ENCODE measurements at regions not wholly inside any gene's neighbourhood (a gene's known extent, or its start where the extent isn't known, plus 50 kb on each side); places are given as distances from the start of the nearest gene placed in this dataset.

DNA sequence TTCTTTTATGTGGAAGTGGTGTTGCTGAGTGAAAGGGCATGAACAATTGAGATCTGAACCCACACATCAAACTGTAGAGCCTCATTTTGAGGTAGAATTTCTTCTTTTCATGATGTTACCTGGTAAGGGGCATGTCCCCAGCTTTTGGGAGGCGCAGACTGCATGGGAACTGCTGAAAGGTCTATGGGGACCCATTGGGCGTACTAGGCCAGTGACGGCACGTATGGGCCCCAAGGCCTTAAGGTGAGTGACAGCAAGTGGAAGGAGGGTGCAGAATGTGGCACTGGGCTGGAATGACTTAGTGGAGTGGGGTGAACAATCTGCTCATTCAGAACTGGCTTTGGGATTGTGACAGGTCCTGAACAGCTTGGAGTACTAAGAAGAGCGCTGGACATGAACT lies 123.6 kb upstream of the RGMA start:
- H3K27ac ChIP-seq (ENCODE audit: low read depth, low read length): no peak overlapping the region
- no peak overlapping the region for H3K18ac ChIP-seq (ENCODE audit: low read length)
- no CpG with 5 or more reads among the region's 5 CpGs for WGBS (ENCODE audit: extremely low coverage, insufficient coverage, low lambda C conversion rate)
- no peak for DNase-seq
- no peaks in the 10 kb centered on the region for H3K79me2 ChIP-seq (ENCODE audit: control insufficient read depth, insufficient read depth, low read length)
- H3K4ac ChIP-seq (ENCODE audit: low read depth, low read length): no peak overlapping the region
- no peak overlapping the region for H4K5ac ChIP-seq (ENCODE audit: low read length)
- H3K9ac ChIP-seq (ENCODE audit: low read length): no peak overlapping the region
- H2BK5ac ChIP-seq (ENCODE audit: low read length): no peak overlapping the region
- no peaks in the 10 kb centered on the region for H3K27me3 ChIP-seq (ENCODE audit: insufficient read depth, low read length, poor library complexity)
- H3K4me1 ChIP-seq (ENCODE audit: control insufficient read depth, low read depth, low read length): peaks cover 3% of the 10 kb centered on the region
- H2BK15ac ChIP-seq (replicated peaks; ENCODE audit: low read depth): no peak overlapping the region
- no peak overlapping the region for H4K8ac ChIP-seq (ENCODE audit: low read depth, low read length)
- no peak overlapping the region for H2BK120ac ChIP-seq (ENCODE audit: low read depth, low read length)
- H3K23ac ChIP-seq (ENCODE audit: low read length): no peak overlapping the region
- no peak overlapping the region for H3K4me3 ChIP-seq (ENCODE audit: low read length)
- H3K79me1 ChIP-seq (ENCODE audit: low read length): no peaks in the 10 kb centered on the region
- H3K36me3 ChIP-seq (ENCODE audit: control insufficient read depth, insufficient read depth, low read length): no peaks in the 10 kb centered on the region
- no peak overlapping the region for H2AK5ac ChIP-seq (ENCODE audit: low read length)
- no peak overlapping the region for H3K56ac ChIP-seq (ENCODE audit: low read length)
- no peak overlapping the region for H3K4me2 ChIP-seq (ENCODE audit: low read length)

DNA sequence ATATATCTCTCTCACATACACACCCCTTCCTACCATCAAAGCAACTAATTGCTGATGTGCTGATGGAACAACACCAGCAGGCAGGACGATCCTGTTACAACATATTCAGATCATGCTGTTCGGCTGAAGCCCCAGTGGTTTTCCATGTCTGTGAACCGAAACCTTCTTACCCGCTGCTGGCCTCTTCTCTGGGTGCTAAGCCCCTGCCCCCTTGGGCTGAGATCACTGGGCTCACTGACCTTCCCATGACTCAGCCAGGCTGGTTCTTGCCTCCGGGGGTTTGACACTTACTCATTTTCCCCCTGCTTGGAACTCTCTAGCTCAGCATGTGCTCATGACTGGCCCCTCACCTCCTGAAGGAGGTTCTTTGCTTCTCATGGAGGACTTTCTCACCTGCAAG lies 122.0 kb upstream of the RGMA start:
- no peaks in the 10 kb centered on the region for H3K27me3 ChIP-seq (ENCODE audit: insufficient read depth, low read length, poor library complexity)
- peak; percentile 90 for DNase-seq
- H3K18ac ChIP-seq (ENCODE audit: low read length): no peak overlapping the region
- WGBS (ENCODE audit: extremely low coverage, insufficient coverage, low lambda C conversion rate): no CpG with 5 or more reads among the region's 5 CpGs
- H3K4me2 ChIP-seq (ENCODE audit: low read length): no peak overlapping the region
- H3K9ac ChIP-seq (ENCODE audit: low read length): no peak overlapping the region
- no peak overlapping the region for H2BK15ac ChIP-seq (replicated peaks; ENCODE audit: low read depth)
- no peak overlapping the region for H2BK5ac ChIP-seq (ENCODE audit: low read length)
- no peak overlapping the region for H3K56ac ChIP-seq (ENCODE audit: low read length)
- no peak overlapping the region for H2BK120ac ChIP-seq (ENCODE audit: low read depth, low read length)
- H2AK5ac ChIP-seq (ENCODE audit: low read length): no peak overlapping the region
- H3K4ac ChIP-seq (ENCODE audit: low read depth, low read length): no peak overlapping the region
- no peak overlapping the region for H3K27ac ChIP-seq (ENCODE audit: low read depth, low read length)
- H3K4me1 ChIP-seq (ENCODE audit: control insufficient read depth, low read depth, low read length): peaks cover 3% of the 10 kb centered on the region
- H3K79me1 ChIP-seq (ENCODE audit: low read length): no peaks in the 10 kb centered on the region
- no peak overlapping the region for H3K23ac ChIP-seq (ENCODE audit: low read length)
- H3K79me2 ChIP-seq (ENCODE audit: control insufficient read depth, insufficient read depth, low read length): no peaks in the 10 kb centered on the region
- H4K8ac ChIP-seq (ENCODE audit: low read depth, low read length): no peak overlapping the region
- no peak overlapping the region for H4K5ac ChIP-seq (ENCODE audit: low read length)
- H3K36me3 ChIP-seq (ENCODE audit: control insufficient read depth, insufficient read depth, low read length): no peaks in the 10 kb centered on the region
- H3K4me3 ChIP-seq (ENCODE audit: low read length): no peak overlapping the region

DNA sequence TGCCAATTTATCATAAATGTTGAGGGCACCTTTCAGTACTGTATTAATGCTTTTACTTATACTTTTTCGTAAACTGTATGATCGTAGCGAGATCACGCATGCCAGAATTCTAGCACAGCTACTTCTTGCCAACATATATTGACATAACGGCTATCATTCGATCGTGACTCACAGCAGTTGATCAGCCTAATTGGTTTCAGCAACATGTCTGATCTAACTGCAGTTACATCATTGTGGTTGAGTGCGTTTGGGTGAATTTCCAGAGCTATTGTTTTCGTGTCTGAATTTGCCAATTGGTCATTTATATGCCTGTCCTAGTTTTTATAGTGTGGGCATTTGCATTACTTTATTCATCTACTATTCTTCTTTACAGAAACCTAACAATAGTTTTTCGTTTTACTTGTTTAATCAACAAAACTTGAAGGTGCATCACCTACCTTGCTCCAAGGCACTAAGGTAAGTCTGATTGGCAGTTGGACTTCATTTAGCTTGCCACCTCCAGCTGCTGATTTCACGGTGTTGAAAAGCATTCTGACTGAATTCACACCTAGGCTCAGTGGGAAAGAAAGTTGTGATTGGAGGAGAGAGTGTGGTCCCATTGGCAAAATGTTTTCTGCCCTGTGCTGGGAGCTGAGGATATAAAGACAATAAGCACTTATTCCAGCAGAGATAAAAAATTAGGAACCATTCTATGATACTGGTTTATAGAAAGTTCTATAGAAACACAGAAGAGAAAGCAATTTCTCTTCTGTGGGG lies 120.9 kb upstream of the RGMA start:
- H2BK5ac ChIP-seq (ENCODE audit: low read length): no peak overlapping the region

DNA sequence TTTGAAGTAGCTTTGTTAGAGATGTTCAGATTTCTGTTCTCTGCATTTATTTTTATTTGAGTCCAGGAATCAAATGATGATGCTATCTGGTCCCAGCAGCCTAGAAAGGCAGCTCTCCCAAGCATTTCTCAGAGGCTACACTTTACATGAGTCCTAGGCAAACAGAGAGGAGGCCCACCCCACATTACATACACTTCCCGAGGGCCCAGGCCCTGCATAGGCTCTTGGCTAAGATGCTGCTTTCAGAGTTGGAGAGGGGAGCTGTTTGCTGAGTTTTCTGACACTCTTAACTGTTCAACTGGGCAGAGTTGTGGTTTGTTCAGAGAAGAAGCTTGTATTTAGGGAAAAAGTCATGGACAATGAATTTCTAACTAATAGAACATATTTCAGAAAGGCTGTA lies 117.9 kb upstream of the RGMA start:
- H2BK5ac ChIP-seq (ENCODE audit: low read length): no peak overlapping the region
- H3K79me2 ChIP-seq (ENCODE audit: control insufficient read depth, insufficient read depth, low read length): no peaks in the 10 kb centered on the region
- no peak overlapping the region for H3K27ac ChIP-seq (ENCODE audit: low read depth, low read length)
- no peak overlapping the region for H2AK5ac ChIP-seq (ENCODE audit: low read length)
- DNase-seq: no peak
- no peak overlapping the region for H2BK120ac ChIP-seq (ENCODE audit: low read depth, low read length)
- H3K23ac ChIP-seq (ENCODE audit: low read length): no peak overlapping the region
- H2BK15ac ChIP-seq (replicated peaks; ENCODE audit: low read depth): no peak overlapping the region
- no peak overlapping the region for H3K4ac ChIP-seq (ENCODE audit: low read depth, low read length)
- no peak overlapping the region for H3K9ac ChIP-seq (ENCODE audit: low read length)
- no peaks in the 10 kb centered on the region for H3K79me1 ChIP-seq (ENCODE audit: low read length)
- H3K36me3 ChIP-seq (ENCODE audit: control insufficient read depth, insufficient read depth, low read length): no peaks in the 10 kb centered on the region
- no peak overlapping the region for H4K5ac ChIP-seq (ENCODE audit: low read length)
- H4K8ac ChIP-seq (ENCODE audit: low read depth, low read length): no peak overlapping the region
- no CpG with 5 or more reads among the region's 1 CpG for WGBS (ENCODE audit: extremely low coverage, insufficient coverage, low lambda C conversion rate)
- no peak overlapping the region for H3K18ac ChIP-seq (ENCODE audit: low read length)
- H3K4me3 ChIP-seq (ENCODE audit: low read length): no peak overlapping the region
- H3K27me3 ChIP-seq (ENCODE audit: insufficient read depth, low read length, poor library complexity): no peaks in the 10 kb centered on the region
- H3K56ac ChIP-seq (ENCODE audit: low read length): no peak overlapping the region
- no peak overlapping the region for H3K4me2 ChIP-seq (ENCODE audit: low read length)
- peaks cover 5% of the 10 kb centered on the region for H3K4me1 ChIP-seq (ENCODE audit: control insufficient read depth, low read depth, low read length)

More for the DNA sequence above, 120.9 kb upstream of the RGMA start:
- Histone ChIP-seq H3K4me3 (ENCODE audit: low read length) (no peak overlapping the region), H4K5ac (ENCODE audit: low read length) (no peak overlapping the region), H3K79me1 (ENCODE audit: low read length) (no peaks in the 10 kb centered on the region), H3K9ac (ENCODE audit: low read length) (no peak overlapping the region), H3K27ac (ENCODE audit: low read depth, low read length) (no peak overlapping the region), H3K23ac (ENCODE audit: low read length) (no peak overlapping the region), H3K56ac (ENCODE audit: low read length) (no peak overlapping the region), H4K8ac (ENCODE audit: low read depth, low read length) (no peak overlapping the region), H2AK5ac (ENCODE audit: low read length) (no peak overlapping the region), H3K4me2 (ENCODE audit: low read length) (no peak overlapping the region), H3K27me3 (ENCODE audit: insufficient read depth, low read length, poor library complexity) (no peaks in the 10 kb centered on the region), H2BK120ac (ENCODE audit: low read depth, low read length) (no peak overlapping the region), H3K79me2 (ENCODE audit: control insufficient read depth, insufficient read depth, low read length) (no peaks in the 10 kb centered on the region), H3K4ac (ENCODE audit: low read depth, low read length) (no peak overlapping the region), H3K18ac (ENCODE audit: low read length) (no peak overlapping the region), H2BK15ac (replicated peaks; ENCODE audit: low read depth) (no peak overlapping the region), H3K36me3 (ENCODE audit: control insufficient read depth, insufficient read depth, low read length) (no peaks in the 10 kb centered on the region), H3K4me1 (ENCODE audit: control insufficient read depth, low read depth, low read length) (peaks cover 3% of the 10 kb centered on the region)
- peak; percentile 69 for DNase-seq
- WGBS (ENCODE audit: extremely low coverage, insufficient coverage, low lambda C conversion rate): no CpG with 5 or more reads among the region's 11 CpGs

DNA sequence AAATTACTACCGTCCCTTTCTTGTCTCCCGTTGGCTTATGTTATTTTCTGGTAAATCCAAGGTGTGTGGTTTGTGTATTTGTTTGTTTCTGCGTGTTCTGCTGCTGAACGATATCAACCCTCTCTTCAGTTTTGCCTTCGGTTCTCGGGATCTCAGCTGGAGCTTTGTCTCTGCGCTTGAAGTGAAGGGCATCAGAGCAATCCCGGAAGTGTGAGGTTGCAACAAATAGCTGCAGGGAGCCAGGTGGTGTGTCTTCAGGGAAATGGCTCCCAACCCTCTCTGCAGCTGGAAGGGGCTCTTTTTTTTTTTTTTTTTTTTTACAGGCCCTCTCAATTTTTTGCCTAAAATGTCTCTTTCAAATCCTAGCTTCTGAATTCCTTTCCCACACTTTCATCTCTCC lies 116.4 kb upstream of the RGMA start:
- Histone ChIP-seq H3K18ac (ENCODE audit: low read length) (no peak overlapping the region), H4K8ac (ENCODE audit: low read depth, low read length) (no peak overlapping the region), H3K27me3 (ENCODE audit: insufficient read depth, low read length, poor library complexity) (no peaks in the 10 kb centered on the region), H3K23ac (ENCODE audit: low read length) (no peak overlapping the region), H2BK120ac (ENCODE audit: low read depth, low read length) (no peak overlapping the region), H3K4ac (ENCODE audit: low read depth, low read length) (no peak overlapping the region), H3K79me1 (ENCODE audit: low read length) (no peaks in the 10 kb centered on the region), H3K79me2 (ENCODE audit: control insufficient read depth, insufficient read depth, low read length) (no peaks in the 10 kb centered on the region), H3K9ac (ENCODE audit: low read length) (no peak overlapping the region), H2BK5ac (ENCODE audit: low read length) (no peak overlapping the region), H3K27ac (ENCODE audit: low read depth, low read length) (no peak overlapping the region), H3K4me2 (ENCODE audit: low read length) (no peak overlapping the region), H3K4me3 (ENCODE audit: low read length) (no peak overlapping the region), H4K5ac (ENCODE audit: low read length) (no peak overlapping the region), H3K36me3 (ENCODE audit: control insufficient read depth, insufficient read depth, low read length) (no peaks in the 10 kb centered on the region), H2BK15ac (replicated peaks; ENCODE audit: low read depth) (no peak overlapping the region), H3K56ac (ENCODE audit: low read length) (no peak overlapping the region), H2AK5ac (ENCODE audit: low read length) (no peak overlapping the region), H3K4me1 (ENCODE audit: control insufficient read depth, low read depth, low read length) (peaks cover 7% of the 10 kb centered on the region)
- no CpG with 5 or more reads among the region's 8 CpGs for WGBS (ENCODE audit: extremely low coverage, insufficient coverage, low lambda C conversion rate)
- DNase-seq: no peak

DNA sequence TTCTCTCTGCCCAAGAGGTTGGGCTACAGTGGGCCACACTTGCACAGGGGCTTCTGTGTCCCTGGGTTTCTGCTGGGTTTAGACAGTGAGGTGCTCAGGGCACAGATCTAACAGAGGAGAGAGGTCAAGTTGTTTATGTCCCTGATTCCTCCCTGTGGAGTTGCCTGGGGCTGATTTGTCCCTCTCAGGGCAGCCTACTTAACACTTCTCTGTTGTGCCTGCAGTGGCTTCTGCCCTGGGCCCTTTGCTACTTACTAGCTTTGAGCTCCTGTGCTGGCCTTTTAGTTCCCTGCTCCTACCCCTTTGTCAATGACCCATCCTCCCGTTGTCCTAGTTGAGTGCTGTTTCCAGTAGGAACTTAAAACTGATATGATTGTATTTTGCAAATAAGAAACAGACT lies 114.0 kb upstream of the RGMA start:
- H3K27ac ChIP-seq (ENCODE audit: low read depth, low read length): no peak overlapping the region
- no peak overlapping the region for H2AK5ac ChIP-seq (ENCODE audit: low read length)
- no CpG with 5 or more reads among the region's 1 CpG for WGBS (ENCODE audit: extremely low coverage, insufficient coverage, low lambda C conversion rate)
- H3K23ac ChIP-seq (ENCODE audit: low read length): no peak overlapping the region
- no peaks in the 10 kb centered on the region for H3K79me1 ChIP-seq (ENCODE audit: low read length)
- no peaks in the 10 kb centered on the region for H3K79me2 ChIP-seq (ENCODE audit: control insufficient read depth, insufficient read depth, low read length)
- H3K18ac ChIP-seq (ENCODE audit: low read length): peak overlapping the region; percentile 51
- peaks cover 4% of the 10 kb centered on the region for H3K4me1 ChIP-seq (ENCODE audit: control insufficient read depth, low read depth, low read length)
- H3K56ac ChIP-seq (ENCODE audit: low read length): no peak overlapping the region
- no peak overlapping the region for H4K5ac ChIP-seq (ENCODE audit: low read length)
- no peak overlapping the region for H4K8ac ChIP-seq (ENCODE audit: low read depth, low read length)
- no peak overlapping the region for H2BK15ac ChIP-seq (replicated peaks; ENCODE audit: low read depth)
- no peak overlapping the region for H3K4me3 ChIP-seq (ENCODE audit: low read length)
- no peak overlapping the region for H3K9ac ChIP-seq (ENCODE audit: low read length)
- no peak overlapping the region for H2BK5ac ChIP-seq (ENCODE audit: low read length)
- H3K4me2 ChIP-seq (ENCODE audit: low read length): no peak overlapping the region
- peak; percentile 88 for DNase-seq
- no peak overlapping the region for H3K4ac ChIP-seq (ENCODE audit: low read depth, low read length)
- H2BK120ac ChIP-seq (ENCODE audit: low read depth, low read length): no peak overlapping the region
- H3K36me3 ChIP-seq (ENCODE audit: control insufficient read depth, insufficient read depth, low read length): no peaks in the 10 kb centered on the region
- no peaks in the 10 kb centered on the region for H3K27me3 ChIP-seq (ENCODE audit: insufficient read depth, low read length, poor library complexity)
